ENCODE measurements at regions not wholly inside any gene's neighbourhood (a gene's known extent, or its start where the extent isn't known, plus 50 kb on each side); places are given as distances from the start of the nearest gene placed in this dataset.
A peak's percentile ranks its signal among the peaks of the same experiment; 100 is the strongest.
"Not testable (repeated sequence)": the region's sequence is repeated elsewhere in the genome, so short reads cannot be mapped to it uniquely, and the experiment has no call there.

DNA sequence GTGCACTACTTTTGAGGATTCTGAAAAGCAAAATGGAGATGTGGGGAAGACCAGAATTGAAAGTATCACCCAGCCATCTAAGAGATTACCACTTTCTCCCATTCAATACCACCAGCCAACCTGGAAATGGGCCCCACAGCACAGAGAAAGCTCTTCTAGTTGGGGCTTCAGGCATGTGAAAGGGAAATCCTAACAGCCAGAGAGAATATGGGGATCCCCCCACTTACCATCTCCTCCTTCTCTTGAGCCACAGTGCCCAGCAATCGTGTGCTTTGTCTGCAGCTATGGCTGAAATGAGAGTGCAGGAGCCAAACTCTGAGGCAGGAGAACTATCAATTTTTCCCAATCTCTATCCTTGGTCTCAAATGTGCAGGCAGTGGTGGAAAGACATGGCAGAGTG, 173.2 kb upstream of the KCTD7 start:
- H3K27ac ChIP-seq (ENCODE audit: insufficient read depth in 1 of 2, low read depth in 1 of 2, low read length in 2 of 2, poor library complexity in 1 of 2, severe bottlenecking in 2 of 2); H3K36me3 ChIP-seq (ENCODE audit: control insufficient read depth in 4 of 4, insufficient read depth in 4 of 4, low read length in 3 of 4); CTCF ChIA-PET; H3K9me3 ChIP-seq (ENCODE audit: control extremely low read depth in 1 of 5, control insufficient read depth in 4 of 5, insufficient read depth in 2 of 5, low read depth in 1 of 5, low read length in 4 of 5); DNase-seq; POLR2A ChIA-PET; H3K27me3 ChIP-seq (replicated peaks in 2 of 5; ENCODE audit: control insufficient read depth in 4 of 5, insufficient read depth in 5 of 5, low read length in 4 of 5): not testable (repeated sequence)
- Histone ChIP-seq H3K4me1 (ENCODE audit: control extremely low read depth in 1 of 4, control insufficient read depth in 4 of 4, insufficient read depth in 4 of 4, low read length in 3 of 4) (peaks cover 0 to 41% (median 29%) of the 10 kb centered on the region in 4 experiments), H3K4me3 (ENCODE audit: control insufficient read depth in 1 of 7, extremely low read depth in 1 of 7, insufficient read depth in 4 of 7, low read depth in 2 of 7, low read length in 6 of 7) (peak overlapping the region in 1 of 7 experiments; percentile 34)
- no CpG with 5 or more reads among the region's 1 CpG for WGBS (ENCODE audit: insufficient coverage)

DNA sequence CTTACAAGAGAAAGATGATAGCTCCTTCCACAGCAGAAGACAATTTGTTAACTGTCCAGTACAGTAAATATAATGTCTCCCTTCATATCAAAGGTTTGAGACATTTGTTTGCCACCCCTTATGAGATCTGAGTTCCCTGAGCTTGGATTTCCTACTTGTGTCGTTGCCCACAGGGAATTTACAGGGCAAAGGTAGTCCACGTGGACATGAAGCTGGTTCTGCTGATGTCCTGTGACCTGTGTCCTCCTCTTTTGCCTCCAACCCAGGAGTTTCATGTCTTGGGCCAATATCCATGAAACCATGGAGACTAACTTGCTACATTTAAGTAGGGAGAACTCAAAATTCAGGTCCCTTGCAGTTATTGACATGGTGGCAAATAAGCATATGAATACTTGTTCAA, 172.2 kb upstream of the KCTD7 start:
- POLR2A ChIA-PET, result not testable (repeated sequence)

DNA sequence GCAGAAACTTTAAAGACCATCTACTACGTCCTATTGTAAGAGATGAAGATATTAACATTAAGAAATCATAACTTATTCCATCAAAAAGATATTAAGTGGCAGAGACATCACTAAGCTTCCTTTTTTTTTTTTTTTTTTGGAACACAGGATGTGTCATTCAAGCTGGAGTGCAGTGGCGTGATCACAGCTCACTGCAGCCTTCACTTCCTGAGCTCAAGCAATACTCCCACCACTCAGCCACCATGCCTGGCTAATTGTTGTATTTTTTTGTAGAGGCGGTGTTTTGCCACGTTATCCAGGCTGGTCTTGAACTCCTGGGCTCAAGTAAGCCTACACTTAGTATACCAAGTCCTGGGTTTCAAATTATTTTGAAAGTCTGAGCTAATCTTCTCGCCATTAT, 169.7 kb upstream of the KCTD7 start:
- POLR2A ChIA-PET, result not testable (repeated sequence)

More for the DNA sequence above, 172.2 kb upstream of the KCTD7 start:
- DNase-seq; H3K27me3 ChIP-seq (replicated peaks in 2 of 5; ENCODE audit: control insufficient read depth in 4 of 5, insufficient read depth in 5 of 5, low read length in 4 of 5); H3K9me3 ChIP-seq (ENCODE audit: control extremely low read depth in 1 of 5, control insufficient read depth in 4 of 5, insufficient read depth in 2 of 5, low read depth in 1 of 5, low read length in 4 of 5); H3K27ac ChIP-seq (ENCODE audit: insufficient read depth in 1 of 2, low read depth in 1 of 2, low read length in 2 of 2, poor library complexity in 1 of 2, severe bottlenecking in 2 of 2); H3K36me3 ChIP-seq (ENCODE audit: control insufficient read depth in 4 of 4, insufficient read depth in 4 of 4, low read length in 3 of 4); H3K4me3 ChIP-seq (ENCODE audit: control insufficient read depth in 1 of 7, extremely low read depth in 1 of 7, insufficient read depth in 4 of 7, low read depth in 2 of 7, low read length in 6 of 7): not testable (repeated sequence)
- H3K4me1 ChIP-seq (ENCODE audit: control extremely low read depth in 1 of 4, control insufficient read depth in 4 of 4, insufficient read depth in 4 of 4, low read length in 3 of 4), result peaks cover 0 to 47% (median 31%) of the 10 kb centered on the region in 4 experiments
- CTCF ChIA-PET, result interaction anchor here (0.6 kb wide), 1 partner anchor 138 kb away, joined by 3 read pairs; no protein-coding TSS in a partner anchor
- WGBS (ENCODE audit: insufficient coverage), result 95% methylated on average over 2 of the region's 2 CpGs

DNA sequence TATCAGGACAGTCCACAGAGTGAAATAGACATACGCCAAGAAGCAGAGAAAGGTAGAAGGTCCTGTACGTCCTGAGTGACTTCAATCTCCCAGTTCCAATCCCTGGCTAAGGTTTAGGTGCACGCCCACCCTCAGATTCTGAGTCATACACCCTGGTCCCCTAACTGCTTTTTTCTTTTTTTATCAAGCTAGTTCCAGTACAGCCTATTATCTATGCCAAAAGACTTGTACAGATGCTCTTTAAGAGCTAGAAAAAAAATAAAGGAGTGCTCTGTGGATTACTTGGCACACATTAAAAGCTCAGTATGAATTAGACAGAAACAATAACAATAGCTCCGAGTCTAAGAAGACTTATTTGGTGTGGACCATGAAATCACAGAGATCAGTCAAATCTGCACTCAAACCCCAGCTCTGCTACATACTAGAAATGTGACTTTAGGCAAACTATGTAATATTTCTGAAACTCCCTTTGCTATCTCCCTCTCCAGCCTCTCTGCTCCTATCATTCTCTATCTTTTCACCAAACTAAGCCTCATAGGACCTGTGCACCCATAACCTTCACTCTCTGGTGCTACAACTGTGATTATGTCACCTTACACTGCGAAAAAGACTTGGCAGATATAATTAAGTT, 168.8 kb upstream of the KCTD7 start:
- 92% methylated on average over 3 of the region's 5 CpGs for WGBS (ENCODE audit: insufficient coverage)
- DNase-seq, result peak in 2 of 3 donors; percentile 58 to 72
- ChIA-PET POLR2A (interaction anchor here (0.6 kb wide), 1 partner anchor 15 kb away, joined by 3 read pairs; no protein-coding TSS in a partner anchor), CTCF (interaction anchor here (0.9 to 1.8 kb wide), 3 partner anchors 10 to 346 kb away, joined by 3 to 5 read pairs (median 4); no protein-coding TSS in a partner anchor)
- Histone ChIP-seq H3K4me3 (ENCODE audit: control insufficient read depth in 1 of 7, extremely low read depth in 1 of 7, insufficient read depth in 4 of 7, low read depth in 2 of 7, low read length in 6 of 7) (peak overlapping the region in 1 of 7 experiments; percentile 8), H3K4me1 (ENCODE audit: control extremely low read depth in 1 of 4, control insufficient read depth in 4 of 4, insufficient read depth in 4 of 4, low read length in 3 of 4) (peaks cover 0 to 39% (median 27%) of the 10 kb centered on the region in 4 experiments)
- H3K27me3 ChIP-seq (replicated peaks in 2 of 5; ENCODE audit: control insufficient read depth in 4 of 5, insufficient read depth in 5 of 5, low read length in 4 of 5); H3K36me3 ChIP-seq (ENCODE audit: control insufficient read depth in 4 of 4, insufficient read depth in 4 of 4, low read length in 3 of 4); H3K27ac ChIP-seq (ENCODE audit: insufficient read depth in 1 of 2, low read depth in 1 of 2, low read length in 2 of 2, poor library complexity in 1 of 2, severe bottlenecking in 2 of 2); H3K9me3 ChIP-seq (ENCODE audit: control extremely low read depth in 1 of 5, control insufficient read depth in 4 of 5, insufficient read depth in 2 of 5, low read depth in 1 of 5, low read length in 4 of 5): not testable (repeated sequence)

More for the DNA sequence above, 169.7 kb upstream of the KCTD7 start:
- Histone ChIP-seq H3K27ac (ENCODE audit: insufficient read depth in 1 of 2, low read depth in 1 of 2, low read length in 2 of 2, poor library complexity in 1 of 2, severe bottlenecking in 2 of 2) (peak overlapping the region in 1 of 2 experiments; percentile 36), H3K4me1 (ENCODE audit: control extremely low read depth in 1 of 4, control insufficient read depth in 4 of 4, insufficient read depth in 4 of 4, low read length in 3 of 4) (peaks cover 0 to 47% (median 31%) of the 10 kb centered on the region in 4 experiments)
- CTCF ChIA-PET, result interaction anchor here (0.9 to 1.8 kb wide), 3 partner anchors 9 to 345 kb away, joined by 3 to 5 read pairs (median 4); no protein-coding TSS in a partner anchor
- peak in 2 of 3 donors; percentile 71 to 78 for DNase-seq
- not testable (repeated sequence) for H3K9me3 ChIP-seq (ENCODE audit: control extremely low read depth in 1 of 5, control insufficient read depth in 4 of 5, insufficient read depth in 2 of 5, low read depth in 1 of 5, low read length in 4 of 5); H3K4me3 ChIP-seq (ENCODE audit: control insufficient read depth in 1 of 7, extremely low read depth in 1 of 7, insufficient read depth in 4 of 7, low read depth in 2 of 7, low read length in 6 of 7); H3K27me3 ChIP-seq (replicated peaks in 2 of 5; ENCODE audit: control insufficient read depth in 4 of 5, insufficient read depth in 5 of 5, low read length in 4 of 5); H3K36me3 ChIP-seq (ENCODE audit: control insufficient read depth in 4 of 4, insufficient read depth in 4 of 4, low read length in 3 of 4)
- WGBS (ENCODE audit: insufficient coverage), result no CpG with 5 or more reads among the region's 5 CpGs

DNA sequence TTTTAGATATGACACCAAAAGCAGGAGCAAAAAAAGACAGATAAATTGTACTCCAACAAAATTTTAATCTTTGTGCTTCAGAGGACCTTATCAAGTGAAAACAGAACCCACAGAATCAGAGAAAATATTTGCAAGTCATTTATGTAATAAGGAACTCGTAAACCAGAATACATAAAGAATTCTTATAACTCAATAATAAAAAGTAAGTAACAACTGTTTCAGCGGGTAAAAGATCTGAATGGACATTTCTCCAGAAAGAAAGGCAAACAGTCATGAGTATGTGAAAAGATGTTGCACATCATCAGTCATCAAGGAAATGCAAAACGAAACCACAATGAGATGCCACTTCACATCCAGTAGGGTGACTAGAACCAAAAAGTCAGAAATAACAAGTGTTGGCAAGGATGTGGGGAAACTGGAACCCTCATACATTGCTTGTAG, 167.7 kb upstream of the KCTD7 start:
- POLR2A ChIA-PET, result interaction anchor here (0.6 kb wide), 1 partner anchor 14 kb away, joined by 3 read pairs; no protein-coding TSS in a partner anchor
- H3K4me3 ChIP-seq (ENCODE audit: control insufficient read depth in 1 of 7, extremely low read depth in 1 of 7, insufficient read depth in 4 of 7, low read depth in 2 of 7, low read length in 6 of 7), result no peak overlapping the region
- CTCF ChIA-PET, result no interaction called here
- H3K4me1 ChIP-seq (ENCODE audit: control extremely low read depth in 1 of 4, control insufficient read depth in 4 of 4, insufficient read depth in 4 of 4, low read length in 3 of 4), result peaks cover 0 to 32% (median 24%) of the 10 kb centered on the region in 4 experiments
- H3K9me3 ChIP-seq (ENCODE audit: control extremely low read depth in 1 of 5, control insufficient read depth in 4 of 5, insufficient read depth in 2 of 5, low read depth in 1 of 5, low read length in 4 of 5), result peaks cover 0 to 4% (median 0%) of the 10 kb centered on the region in 5 experiments
- H3K36me3 ChIP-seq (ENCODE audit: control insufficient read depth in 4 of 4, insufficient read depth in 4 of 4, low read length in 3 of 4), result no peaks in the 10 kb centered on the region
- DNase-seq, result peak; percentile 66 to 86 (median 75)
- H3K27ac ChIP-seq (ENCODE audit: insufficient read depth in 1 of 2, low read depth in 1 of 2, low read length in 2 of 2, poor library complexity in 1 of 2, severe bottlenecking in 2 of 2), result peak overlapping the region in 1 of 2 experiments; percentile 34
- 33% methylated on average over 1 of the region's 3 CpGs for WGBS (ENCODE audit: insufficient coverage)
- H3K27me3 ChIP-seq (replicated peaks in 2 of 5; ENCODE audit: control insufficient read depth in 4 of 5, insufficient read depth in 5 of 5, low read length in 4 of 5), result no peaks in the 10 kb centered on the region

DNA sequence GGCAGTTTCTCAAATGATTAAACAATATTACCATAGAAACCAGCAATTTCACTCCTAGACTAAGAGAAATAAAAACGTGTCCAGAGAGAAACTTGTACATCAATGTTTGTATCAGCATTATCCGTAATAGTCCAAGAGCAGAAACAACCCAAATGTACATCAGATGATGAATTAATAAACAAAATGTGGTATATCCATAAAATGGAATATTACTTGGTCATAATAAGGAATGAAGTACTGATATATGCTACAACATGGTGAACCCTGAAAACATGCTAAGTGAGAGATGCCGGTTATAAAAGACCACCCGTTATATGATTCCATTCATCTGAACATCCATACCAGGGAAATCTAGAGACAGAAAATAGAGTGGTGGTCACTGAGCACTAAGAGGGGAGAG, 167.3 kb upstream of the KCTD7 start:
- WGBS (ENCODE audit: insufficient coverage), result no CpG with 5 or more reads among the region's 4 CpGs
- POLR2A ChIA-PET; H3K9me3 ChIP-seq (ENCODE audit: control extremely low read depth in 1 of 5, control insufficient read depth in 4 of 5, insufficient read depth in 2 of 5, low read depth in 1 of 5, low read length in 4 of 5); H3K27me3 ChIP-seq (replicated peaks in 2 of 5; ENCODE audit: control insufficient read depth in 4 of 5, insufficient read depth in 5 of 5, low read length in 4 of 5); CTCF ChIA-PET; DNase-seq; H3K4me3 ChIP-seq (ENCODE audit: control insufficient read depth in 1 of 7, extremely low read depth in 1 of 7, insufficient read depth in 4 of 7, low read depth in 2 of 7, low read length in 6 of 7); H3K36me3 ChIP-seq (ENCODE audit: control insufficient read depth in 4 of 4, insufficient read depth in 4 of 4, low read length in 3 of 4): not testable (repeated sequence)
- peaks cover 0 to 32% (median 23%) of the 10 kb centered on the region in 4 experiments for H3K4me1 ChIP-seq (ENCODE audit: control extremely low read depth in 1 of 4, control insufficient read depth in 4 of 4, insufficient read depth in 4 of 4, low read length in 3 of 4)
- peak overlapping the region in 1 of 2 experiments; percentile 34 for H3K27ac ChIP-seq (ENCODE audit: insufficient read depth in 1 of 2, low read depth in 1 of 2, low read length in 2 of 2, poor library complexity in 1 of 2, severe bottlenecking in 2 of 2)

DNA sequence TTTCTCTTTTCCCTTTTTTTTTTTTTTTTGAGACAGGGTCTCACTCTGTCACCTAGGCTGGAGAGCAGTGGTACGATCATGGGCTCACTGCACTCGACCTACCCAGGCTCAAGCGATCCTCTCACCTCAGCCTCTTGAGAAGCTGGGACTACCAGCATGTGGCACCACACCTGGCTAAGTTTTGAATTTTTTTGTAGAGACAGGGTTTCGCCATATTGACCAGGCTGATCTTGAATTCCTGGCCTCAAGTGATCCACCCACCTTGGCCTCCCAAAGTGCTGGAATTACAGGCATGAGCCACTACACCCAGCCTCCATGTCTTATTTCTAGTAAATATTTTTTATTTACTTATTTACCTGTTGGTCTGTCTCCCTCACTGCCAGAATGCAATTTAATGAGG, 165.8 kb upstream of the KCTD7 start:
- CTCF ChIA-PET, result interaction anchor here (1.3 kb wide), 1 partner anchor 31 kb away, joined by 3 read pairs; no protein-coding TSS in a partner anchor
- H3K27me3 ChIP-seq (replicated peaks in 2 of 5; ENCODE audit: control insufficient read depth in 4 of 5, insufficient read depth in 5 of 5, low read length in 4 of 5); DNase-seq; H3K36me3 ChIP-seq (ENCODE audit: control insufficient read depth in 4 of 4, insufficient read depth in 4 of 4, low read length in 3 of 4); POLR2A ChIA-PET; H3K9me3 ChIP-seq (ENCODE audit: control extremely low read depth in 1 of 5, control insufficient read depth in 4 of 5, insufficient read depth in 2 of 5, low read depth in 1 of 5, low read length in 4 of 5); H3K27ac ChIP-seq (ENCODE audit: insufficient read depth in 1 of 2, low read depth in 1 of 2, low read length in 2 of 2, poor library complexity in 1 of 2, severe bottlenecking in 2 of 2); H3K4me3 ChIP-seq (ENCODE audit: control insufficient read depth in 1 of 7, extremely low read depth in 1 of 7, insufficient read depth in 4 of 7, low read depth in 2 of 7, low read length in 6 of 7): not testable (repeated sequence)
- H3K4me1 ChIP-seq (ENCODE audit: control extremely low read depth in 1 of 4, control insufficient read depth in 4 of 4, insufficient read depth in 4 of 4, low read length in 3 of 4), result peaks cover 0 to 28% (median 23%) of the 10 kb centered on the region in 4 experiments
- 97% methylated on average over 3 of the region's 4 CpGs for WGBS (ENCODE audit: insufficient coverage)
